ENCODE measurements at regions not wholly inside any gene's neighbourhood (a gene's known extent, or its start where the extent isn't known, plus 50 kb on each side); places are given as distances from the start of the nearest gene placed in this dataset.
A peak's percentile ranks its signal among the peaks of the same experiment; 100 is the strongest.

GRCh38 chr12:127711108-127711507 is 555.9 kb upstream of the TMEM132C start:
- no peaks in the 10 kb centered on the region for H4K20me1 ChIP-seq (replicated peaks; ENCODE audit: insufficient read depth)
- H3K36me3 ChIP-seq (ENCODE audit: insufficient read depth), result no peaks in the 10 kb centered on the region
- Mint-ChIP-seq H3K4me3 (no peak overlapping the region), H3K27ac (no peak overlapping the region), H3K36me3 (ENCODE audit: low read depth) (peaks cover 41% of the 10 kb centered on the region), H3K9me3 (peaks cover 97% of the 10 kb centered on the region), H3K27me3 (ENCODE audit: insufficient read depth, low read depth, poor library complexity) (peaks cover 2% of the 10 kb centered on the region), H3K4me1 (no peaks in the 10 kb centered on the region)
- H3K4me3 ChIP-seq, result no peak overlapping the region
- H3K9me2 ChIP-seq (ENCODE audit: insufficient read depth), result no peaks in the 10 kb centered on the region
- TF ChIP-seq, protein P1, sequence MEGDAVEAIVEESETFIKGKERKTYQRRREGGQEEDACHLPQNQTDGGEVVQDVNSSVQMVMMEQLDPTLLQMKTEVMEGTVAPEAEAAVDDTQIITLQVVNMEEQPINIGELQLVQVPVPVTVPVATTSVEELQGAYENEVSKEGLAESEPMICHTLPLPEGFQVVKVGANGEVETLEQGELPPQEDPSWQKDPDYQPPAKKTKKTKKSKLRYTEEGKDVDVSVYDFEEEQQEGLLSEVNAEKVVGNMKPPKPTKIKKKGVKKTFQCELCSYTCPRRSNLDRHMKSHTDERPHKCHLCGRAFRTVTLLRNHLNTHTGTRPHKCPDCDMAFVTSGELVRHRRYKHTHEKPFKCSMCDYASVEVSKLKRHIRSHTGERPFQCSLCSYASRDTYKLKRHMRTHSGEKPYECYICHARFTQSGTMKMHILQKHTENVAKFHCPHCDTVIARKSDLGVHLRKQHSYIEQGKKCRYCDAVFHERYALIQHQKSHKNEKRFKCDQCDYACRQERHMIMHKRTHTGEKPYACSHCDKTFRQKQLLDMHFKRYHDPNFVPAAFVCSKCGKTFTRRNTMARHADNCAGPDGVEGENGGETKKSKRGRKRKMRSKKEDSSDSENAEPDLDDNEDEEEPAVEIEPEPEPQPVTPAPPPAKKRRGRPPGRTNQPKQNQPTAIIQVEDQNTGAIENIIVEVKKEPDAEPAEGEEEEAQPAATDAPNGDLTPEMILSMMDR (conservative IDR thresholded peaks at IDR 0.05; ENCODE audit: low read depth in 2 of 2), result peak; percentile 67
- no peak for TF ChIP-seq EZH2phosphoT487 (IDR thresholded peaks at IDR 0.05; ENCODE audit: unreplicated experiment)
- no peak for TF ChIP-seq JUNB (IDR thresholded peaks at IDR 0.05; ENCODE audit: unreplicated experiment)
- H3K4me2 ChIP-seq, result no peak overlapping the region
- ATAC-seq (no peak), DNase-seq (ENCODE audit: low spot score) (peak; percentile 37)
- H3K4me1 ChIP-seq (ENCODE audit: insufficient read depth), result no peaks in the 10 kb centered on the region
- H3K79me2 ChIP-seq (replicated peaks; ENCODE audit: insufficient read depth), result no peaks in the 10 kb centered on the region
- H3K27ac ChIP-seq (ENCODE audit: low read depth), result no peak overlapping the region
- no peaks in the 10 kb centered on the region for H3F3A ChIP-seq (replicated peaks; ENCODE audit: low read depth)
- H3K27me3 ChIP-seq (ENCODE audit: insufficient read depth), result no peaks in the 10 kb centered on the region
- H2AFZ ChIP-seq, result no peak overlapping the region

DNA sequence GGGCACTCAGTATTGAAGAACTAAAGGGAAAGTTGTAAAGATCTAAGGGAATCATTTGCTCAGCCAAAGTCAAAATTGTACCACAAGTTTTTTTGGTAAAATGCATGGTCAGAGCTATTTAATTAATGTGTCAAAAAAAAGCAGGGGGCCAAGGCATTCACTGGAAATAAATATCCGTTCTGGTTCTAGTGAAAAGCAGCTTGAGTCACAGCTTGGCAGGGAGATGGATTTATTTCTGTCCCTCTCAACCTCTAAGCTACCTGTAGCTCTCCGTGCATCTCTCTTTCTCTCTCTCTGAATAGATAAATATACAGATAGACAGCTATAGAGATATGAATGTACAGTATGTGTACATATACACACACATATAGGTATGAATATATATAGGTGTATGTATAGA is 554.4 kb upstream of the TMEM132C start:
- H4K20me1 ChIP-seq (replicated peaks; ENCODE audit: insufficient read depth), result no peaks in the 10 kb centered on the region
- Mint-ChIP-seq H3K4me1 (no peaks in the 10 kb centered on the region), H3K9me3 (peaks cover 100% of the 10 kb centered on the region), H3K36me3 (ENCODE audit: low read depth) (peaks cover 46% of the 10 kb centered on the region), H3K27me3 (ENCODE audit: insufficient read depth, low read depth, poor library complexity) (peaks cover 2% of the 10 kb centered on the region), H3K27ac (no peak overlapping the region), H3K4me3 (no peak overlapping the region)
- ATAC-seq (no peak), DNase-seq (ENCODE audit: low spot score) (no peak)
- no peak overlapping the region for H3K4me3 ChIP-seq
- no peaks in the 10 kb centered on the region for H3K36me3 ChIP-seq (ENCODE audit: insufficient read depth)
- no peaks in the 10 kb centered on the region for H3K79me2 ChIP-seq (replicated peaks; ENCODE audit: insufficient read depth)
- H2AFZ ChIP-seq, result no peak overlapping the region
- H3K4me1 ChIP-seq (ENCODE audit: insufficient read depth), result no peaks in the 10 kb centered on the region
- no peaks in the 10 kb centered on the region for H3K27me3 ChIP-seq (ENCODE audit: insufficient read depth)
- no peak overlapping the region for H3K4me2 ChIP-seq
- no peaks in the 10 kb centered on the region for H3F3A ChIP-seq (replicated peaks; ENCODE audit: low read depth)
- H3K27ac ChIP-seq (ENCODE audit: low read depth), result no peak overlapping the region
- H3K9me2 ChIP-seq (ENCODE audit: insufficient read depth), result no peaks in the 10 kb centered on the region
- TF ChIP-seq REST (IDR thresholded peaks at IDR 0.05; ENCODE audit: unreplicated experiment) (no peak), JUNB (IDR thresholded peaks at IDR 0.05; ENCODE audit: unreplicated experiment) (no peak), EZH2 (IDR thresholded peaks at IDR 0.05; ENCODE audit: low read depth, unreplicated experiment) (no peak), CREB1 (CRISPR knock-in tag; IDR thresholded peaks at IDR 0.05; ENCODE audit: low read depth) (no peak), ZNF462 (CRISPR knock-in tag; IDR thresholded peaks at IDR 0.05) (no peak), EZH2phosphoT487 (IDR thresholded peaks at IDR 0.05; ENCODE audit: unreplicated experiment) (no peak)
- TF ChIP-seq, protein P1 (conservative IDR thresholded peaks at IDR 0.05; ENCODE audit: low read depth in 2 of 2), result no peak
